Breast epithelium (tissue), 3 donors: ENCODE measurements at regions not wholly inside any gene's neighbourhood (a gene's known extent, or its start where the extent isn't known, plus 50 kb on each side); places are given as distances from the start of the nearest gene placed in this dataset.
"Not testable (repeated sequence)": the region's sequence is repeated elsewhere in the genome, so short reads cannot be mapped to it uniquely, and the experiment has no call there.

ENCODE experiments used
- POLR2A ChIP-seq: fragments of 450-650 bp; IDR thresholded peaks from one replicate; pipeline ENCODE4 v1.6.1; 2016; ENCODE audit warnings: antibody characterized with exemption, mild to moderate bottlenecking, moderate library complexity
- POLR2AphosphoS5 ChIP-seq, 3 donors: sonication (generic); formaldehyde crosslinking; IDR thresholded peaks; one replicate each; pipeline ENCODE4 v1.6.1; 2017; ENCODE audit warnings: antibody characterized with exemption in 3 of 3
- TF ChIP-seq, protein P1 (sequence below), 3 donors: fragments of 450-650 bp; IDR thresholded peaks; one replicate each; pipeline ENCODE4 v1.5.1; 2016 to 2017; ENCODE audit warnings: antibody characterized with exemption in 3 of 3, mild to moderate bottlenecking in 3 of 3, moderate library complexity in 3 of 3

DNA sequence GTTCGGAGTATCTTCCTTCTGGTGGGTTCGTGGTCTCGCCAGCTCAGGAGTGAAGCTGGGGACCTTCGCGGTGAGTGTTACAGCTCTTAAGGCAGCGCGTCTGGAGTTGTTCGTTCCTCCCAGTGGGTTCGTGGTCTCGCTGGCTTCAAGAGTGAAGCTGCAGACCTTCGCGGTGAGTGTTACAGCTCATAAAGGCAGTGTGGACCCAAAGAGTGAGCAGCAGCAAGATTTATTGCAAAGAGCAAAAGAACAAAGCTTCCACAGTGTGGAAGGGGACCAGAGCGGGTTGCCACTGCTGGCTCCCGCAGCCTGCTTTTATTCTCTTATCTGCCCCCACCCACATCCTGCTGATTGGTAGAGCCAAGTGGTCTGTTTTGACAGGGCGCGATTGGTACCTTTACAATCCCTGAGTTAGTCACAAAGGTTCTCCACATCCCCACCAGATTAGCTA is 260.2 kb upstream of the BTG1 start:
- TF ChIP-seq, protein P1, sequence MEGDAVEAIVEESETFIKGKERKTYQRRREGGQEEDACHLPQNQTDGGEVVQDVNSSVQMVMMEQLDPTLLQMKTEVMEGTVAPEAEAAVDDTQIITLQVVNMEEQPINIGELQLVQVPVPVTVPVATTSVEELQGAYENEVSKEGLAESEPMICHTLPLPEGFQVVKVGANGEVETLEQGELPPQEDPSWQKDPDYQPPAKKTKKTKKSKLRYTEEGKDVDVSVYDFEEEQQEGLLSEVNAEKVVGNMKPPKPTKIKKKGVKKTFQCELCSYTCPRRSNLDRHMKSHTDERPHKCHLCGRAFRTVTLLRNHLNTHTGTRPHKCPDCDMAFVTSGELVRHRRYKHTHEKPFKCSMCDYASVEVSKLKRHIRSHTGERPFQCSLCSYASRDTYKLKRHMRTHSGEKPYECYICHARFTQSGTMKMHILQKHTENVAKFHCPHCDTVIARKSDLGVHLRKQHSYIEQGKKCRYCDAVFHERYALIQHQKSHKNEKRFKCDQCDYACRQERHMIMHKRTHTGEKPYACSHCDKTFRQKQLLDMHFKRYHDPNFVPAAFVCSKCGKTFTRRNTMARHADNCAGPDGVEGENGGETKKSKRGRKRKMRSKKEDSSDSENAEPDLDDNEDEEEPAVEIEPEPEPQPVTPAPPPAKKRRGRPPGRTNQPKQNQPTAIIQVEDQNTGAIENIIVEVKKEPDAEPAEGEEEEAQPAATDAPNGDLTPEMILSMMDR (IDR thresholded peaks at IDR 0.05), result not testable (repeated sequence)
- not testable (repeated sequence) for TF ChIP-seq POLR2A; POLR2AphosphoS5 (IDR thresholded peaks at IDR 0.05)
